Small intestine (tissue), 7 donors: ENCODE measurements at regions not wholly inside any gene's neighbourhood (a gene's known extent, or its start where the extent isn't known, plus 50 kb on each side); places are given as distances from the start of the nearest gene placed in this dataset.
"Not testable (repeated sequence)": the region's sequence is repeated elsewhere in the genome, so short reads cannot be mapped to it uniquely, and the experiment has no call there.

Experiments
- DNase-seq, 2 donors: peaks; one replicate each; pipeline versions ENCODE4 v3.0.0 to v3.0.0-alpha.2; 2013
- FAIRE-seq: peaks from 2 replicates; lab custom pipeline; 2012; peaks lifted over from hg19 to GRCh38; lab: Jason Lieb, UNC
- H3K27ac ChIP-seq, 3 donors: one replicate each; pipeline ENCODE4 v1.5.1; 2013; ENCODE audit warnings: low read length in 2 of 3, mild to moderate bottlenecking in 2 of 3, control low read depth in 1 of 3, inconsistent platforms in 1 of 3, low read depth in 1 of 3, moderate library complexity in 1 of 3
- H3K27me3 ChIP-seq, 3 donors: one replicate each; pipeline ENCODE4 v1.6.1; 2013; ENCODE audit warnings: low read length in 3 of 3, inconsistent platforms in 1 of 3; ENCODE audit not compliant: control insufficient read depth in 3 of 3, insufficient read depth in 3 of 3
- H3K36me3 ChIP-seq, 3 donors: one replicate each; pipeline ENCODE4 v1.6.1; 2013; ENCODE audit warnings: low read length in 3 of 3, inconsistent platforms in 1 of 3, low read depth in 1 of 3, mild to moderate bottlenecking in 1 of 3, moderate library complexity in 1 of 3; ENCODE audit not compliant: control insufficient read depth in 3 of 3, insufficient read depth in 2 of 3
- H3K4me1 ChIP-seq, 3 donors: one replicate each; pipeline ENCODE4 v1.6.1; 2013; ENCODE audit warnings: low read length in 2 of 3, inconsistent platforms in 1 of 3, low read depth in 1 of 3, mild to moderate bottlenecking in 1 of 3, moderate library complexity in 1 of 3; ENCODE audit not compliant: control insufficient read depth in 3 of 3, insufficient read depth in 2 of 3
- H3K4me3 ChIP-seq, 3 donors: one replicate each; pipeline ENCODE4 v1.5.1; 2013; ENCODE audit warnings: low read length in 3 of 3, control low read depth in 1 of 3, inconsistent platforms in 1 of 3, low read depth in 1 of 3, mild to moderate bottlenecking in 1 of 3, moderate library complexity in 1 of 3
- H3K9me3 ChIP-seq, 2 donors: one replicate each; pipeline ENCODE4 v1.6.1; 2013; ENCODE audit warnings: low read depth in 1 of 2, low read length in 1 of 2; ENCODE audit not compliant: control insufficient read depth in 2 of 2, insufficient read depth in 1 of 2
- WGBS, 3 donors: extraction: QIAGEN DNeasy Blood & Tissue Kit; methylation state at CpG; one replicate each; pipeline ENCODE4 v1.1.7; 2013; 5-methylcytosine and 5-hydroxymethylcytosine counted together
- donor health status: healthy with polysubstance abuse.
- donor health status: control.
- donor health status: control.
- donor health status: Bipolar disorder and iron deficiency.
- donor health status: healthy.

DNA sequence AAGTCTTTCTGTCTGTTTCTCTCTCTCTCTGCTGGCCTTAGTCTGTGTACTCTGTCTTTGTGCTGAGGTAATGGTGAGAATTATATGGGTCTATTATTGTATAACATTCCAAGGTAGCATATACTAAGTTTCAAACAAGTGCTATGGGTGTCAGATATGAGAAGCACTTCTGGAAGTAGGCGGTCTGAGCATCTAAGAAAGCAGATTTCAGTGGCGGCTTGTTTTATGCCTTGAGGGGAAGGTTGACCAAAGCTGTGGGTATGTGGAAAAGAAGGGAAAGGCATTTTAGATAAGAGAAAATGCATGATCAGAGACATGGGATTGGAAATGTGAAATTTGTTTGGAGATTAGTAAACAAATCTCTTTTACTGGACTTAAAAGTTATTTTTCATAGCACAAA, 348.5 kb downstream of the RFC3 start:
- 90 to 96% (median 96%) methylated on average over 2 of the region's 2 CpGs for WGBS, 3 donors
- H3K36me3 ChIP-seq, result no peaks in the 10 kb centered on the region
- no peaks in the 10 kb centered on the region for H3K4me1 ChIP-seq
- H3K27ac ChIP-seq, result no peak overlapping the region
- H3K4me3 ChIP-seq, result no peak overlapping the region
- no peaks in the 10 kb centered on the region for H3K27me3 ChIP-seq
- DNase-seq, result no peak
- FAIRE-seq, result no peak
- H3K9me3 ChIP-seq, result no peaks in the 10 kb centered on the region

DNA sequence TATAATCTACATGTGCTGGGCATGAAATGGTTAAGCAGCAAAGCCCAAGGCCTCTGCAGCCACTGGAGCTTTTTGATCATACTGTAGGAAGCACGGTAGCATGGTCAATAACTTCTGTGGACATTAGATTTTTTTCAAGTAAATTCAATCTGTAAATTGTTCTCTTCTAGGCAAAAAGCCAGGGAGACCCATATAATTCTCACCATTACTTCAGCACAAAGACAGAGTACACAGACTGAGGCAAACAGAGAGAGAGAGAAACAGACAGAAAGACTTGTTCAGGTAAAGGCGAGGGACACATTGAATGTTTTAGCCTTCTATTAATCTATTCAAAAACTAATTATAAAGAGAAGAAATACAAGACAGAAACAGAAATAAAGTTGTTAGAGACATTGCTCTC, 349.4 kb downstream of the RFC3 start:
- Histone ChIP-seq H3K9me3 (no peaks in the 10 kb centered on the region), H3K27ac (no peak overlapping the region), H3K36me3 (no peaks in the 10 kb centered on the region), H3K4me1 (no peaks in the 10 kb centered on the region), H3K27me3 (no peaks in the 10 kb centered on the region), H3K4me3 (no peak overlapping the region)
- DNase-seq, result no peak
- no peak for FAIRE-seq
- WGBS, 3 donors, result 56 to 60% (median 57%) methylated on average over 2 of the region's 2 CpGs

DNA sequence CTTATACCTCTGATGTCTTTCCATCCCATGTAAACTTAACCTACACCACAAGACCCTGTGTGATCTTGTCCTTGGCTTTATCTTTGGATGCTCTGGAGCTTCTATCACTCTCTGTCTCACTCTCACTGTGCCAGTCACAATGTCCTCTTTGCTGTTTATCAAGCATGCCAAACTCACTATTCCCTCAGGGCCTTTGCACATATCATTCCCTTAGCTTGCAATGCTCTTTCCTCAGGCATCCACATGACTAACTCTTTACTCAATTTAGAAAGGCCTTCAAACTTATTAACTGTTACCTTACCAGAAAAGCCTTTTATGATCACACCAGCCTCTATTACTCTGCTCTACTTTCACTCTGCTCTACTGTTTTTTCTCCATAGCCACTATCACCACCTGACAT, 354.1 kb downstream of the RFC3 start:
- Histone ChIP-seq H3K9me3 (no peaks in the 10 kb centered on the region), H3K4me3 (no peak overlapping the region), H3K27ac (no peak overlapping the region), H3K36me3 (no peaks in the 10 kb centered on the region), H3K27me3 (no peaks in the 10 kb centered on the region), H3K4me1 (no peaks in the 10 kb centered on the region)
- DNase-seq (no peak), FAIRE-seq (no peak)

GRCh38 chr13:34174671-34175145, 356.8 kb downstream of the RFC3 start:
- WGBS, 3 donors, result 73 to 84% (median 83%) methylated on average over 2 of the region's 2 CpGs
- FAIRE-seq, result no peak

DNA sequence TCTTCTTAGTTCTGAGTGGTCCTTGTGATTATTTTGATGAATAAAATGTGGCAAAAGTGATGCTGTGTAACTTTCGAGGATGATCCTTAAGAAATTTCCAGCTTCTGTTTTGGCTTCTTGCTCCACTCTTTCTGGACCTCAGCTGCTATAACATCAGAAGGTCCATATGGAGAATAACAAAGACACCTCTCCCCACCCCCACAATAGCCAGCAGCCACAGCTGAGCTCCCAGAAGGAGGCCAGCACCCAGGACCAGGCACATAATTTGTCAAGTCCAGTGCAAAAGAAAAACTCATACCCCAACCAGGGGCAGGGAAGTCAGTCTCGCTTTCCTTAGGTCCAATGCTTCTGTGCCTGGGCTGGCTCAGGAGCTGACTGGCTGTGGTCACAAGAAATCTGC, 357.6 kb downstream of the RFC3 start:
- Histone ChIP-seq H3K9me3 (no peaks in the 10 kb centered on the region), H3K36me3 (no peaks in the 10 kb centered on the region), H3K4me3 (no peak overlapping the region), H3K27ac (no peak overlapping the region), H3K4me1 (no peaks in the 10 kb centered on the region), H3K27me3 (no peaks in the 10 kb centered on the region)
- FAIRE-seq (no peak), DNase-seq (no peak)
- 78 to 94% (median 88%) methylated on average over 2 of the region's 2 CpGs for WGBS, 3 donors

More at GRCh38 chr13:34174671-34175145, 356.8 kb downstream of the RFC3 start:
- no peak overlapping the region for H3K27ac ChIP-seq
- no peaks in the 10 kb centered on the region for H3K4me1 ChIP-seq
- no peaks in the 10 kb centered on the region for H3K27me3 ChIP-seq
- no peak overlapping the region for H3K4me3 ChIP-seq
- no peaks in the 10 kb centered on the region for H3K36me3 ChIP-seq
- H3K9me3 ChIP-seq, result no peaks in the 10 kb centered on the region
- no peak for DNase-seq

DNA sequence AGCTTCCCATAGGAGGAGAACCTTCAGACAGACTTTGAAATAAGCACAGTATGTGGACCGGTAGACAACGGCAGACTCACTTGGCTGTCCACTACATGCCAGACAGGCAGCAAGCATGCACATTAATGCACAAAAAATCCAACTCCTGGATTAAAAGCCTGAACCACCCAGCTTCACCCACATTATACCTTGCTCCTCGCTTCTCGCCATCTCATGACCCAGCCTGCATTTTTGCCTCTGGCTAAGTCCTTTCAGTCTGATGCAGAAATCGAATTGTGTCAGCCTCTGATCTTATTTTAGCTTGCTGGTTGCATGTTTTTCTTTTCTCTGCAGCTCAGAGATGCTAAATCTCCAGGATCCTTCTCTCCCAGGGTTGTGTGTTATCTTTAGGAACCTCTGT, 358.7 kb downstream of the RFC3 start:
- no peaks in the 10 kb centered on the region for H3K4me1 ChIP-seq
- no peaks in the 10 kb centered on the region for H3K9me3 ChIP-seq
- DNase-seq (no peak), FAIRE-seq (no peak)
- 76 to 84% (median 80%) methylated on average over 5 of the region's 5 CpGs for WGBS, 3 donors
- H3K36me3 ChIP-seq, result no peaks in the 10 kb centered on the region
- no peaks in the 10 kb centered on the region for H3K27me3 ChIP-seq
- H3K4me3 ChIP-seq, result no peak overlapping the region
- no peak overlapping the region for H3K27ac ChIP-seq

- 17 to 32% (median 30%) methylated on average over 1 of the region's 1 CpG for WGBS, 3 donors
- H3K9me3 ChIP-seq, result no peaks in the 10 kb centered on the region
- no peaks in the 10 kb centered on the region for H3K4me1 ChIP-seq
- DNase-seq, result no peak
- no peak overlapping the region for H3K27ac ChIP-seq
- no peaks in the 10 kb centered on the region for H3K27me3 ChIP-seq
- H3K4me3 ChIP-seq, result no peak overlapping the region
- no peaks in the 10 kb centered on the region for H3K36me3 ChIP-seq
- FAIRE-seq, result no peak
These were observed 361.5 kb downstream of the RFC3 start for GRCh38 chr13:34179481-34179880.

DNA sequence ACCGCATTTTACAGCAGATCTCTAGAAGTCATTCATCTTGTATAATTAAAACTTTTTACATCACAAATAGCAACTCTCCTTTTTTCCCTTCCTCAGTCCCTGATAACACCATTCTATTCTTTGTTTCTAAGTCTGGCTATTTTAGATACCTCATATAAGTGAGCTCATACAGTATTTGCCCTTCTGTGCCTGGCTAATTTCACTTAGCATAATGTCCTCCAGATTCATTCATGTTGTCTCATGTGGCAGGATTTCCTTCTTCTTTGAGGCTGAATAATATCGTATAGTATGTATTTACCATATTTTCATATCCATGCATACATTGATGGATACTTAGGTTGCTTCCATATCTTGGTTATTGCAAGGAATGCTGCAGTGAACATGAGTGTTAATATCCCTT, 362.0 kb downstream of the RFC3 start:
- no peaks in the 10 kb centered on the region for H3K36me3 ChIP-seq
- no peaks in the 10 kb centered on the region for H3K9me3 ChIP-seq
- 87 to 94% (median 90%) methylated on average over 2 of the region's 2 CpGs for WGBS, 3 donors

DNA sequence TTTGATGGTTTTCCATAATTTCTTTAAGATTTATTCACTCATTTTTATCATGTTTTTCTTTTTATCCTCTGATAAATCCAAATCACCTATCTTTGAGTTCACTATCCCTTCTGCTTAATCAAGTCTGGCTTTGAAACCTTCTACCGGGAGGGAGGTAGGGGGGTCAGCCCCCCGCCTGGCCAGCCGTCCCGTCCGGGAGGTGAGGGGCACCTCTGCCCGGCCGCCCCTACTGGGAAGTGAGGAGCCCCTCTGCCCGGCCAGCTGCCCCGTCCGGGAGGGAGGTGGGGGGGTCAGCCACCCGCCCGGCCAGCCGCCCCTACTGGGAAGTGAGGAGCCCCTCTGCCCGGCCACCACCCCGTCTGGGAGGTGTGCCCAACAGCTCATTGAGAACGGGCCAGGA, 363.3 kb downstream of the RFC3 start:
- H3K9me3 ChIP-seq, H3K27ac ChIP-seq, DNase-seq, H3K4me3 ChIP-seq, H3K27me3 ChIP-seq, FAIRE-seq, H3K4me1 ChIP-seq, H3K36me3 ChIP-seq: not testable (repeated sequence)
- WGBS, 3 donors, result 91 to 95% (median 94%) methylated on average over 15 to 16 of the region's 16 CpGs

More for the DNA sequence above, 362.0 kb downstream of the RFC3 start:
- FAIRE-seq, result no peak
- no peak overlapping the region for H3K27ac ChIP-seq
- H3K4me3 ChIP-seq, result no peak overlapping the region
- no peak for DNase-seq
- H3K4me1 ChIP-seq, result no peaks in the 10 kb centered on the region
- H3K27me3 ChIP-seq, result no peaks in the 10 kb centered on the region
